Endodermal cell (in vitro differentiated cells): ENCODE measurements at regions not wholly inside any gene's neighbourhood (a gene's known extent, or its start where the extent isn't known, plus 50 kb on each side); places are given as distances from the start of the nearest gene placed in this dataset.

ENCODE experiments used
- DNase-seq: peaks from one replicate; pipeline ENCODE4 v3.0.0-alpha.2; 2017
- H3K27ac ChIP-seq: 2 replicates; pipeline ENCODE4 v1.5.1; 2013; ENCODE audit warnings: mild to moderate bottlenecking, low read depth, low read length, moderate library complexity
- H3K27me3 ChIP-seq: 2 replicates; pipeline ENCODE4 v1.6.1; 2013; ENCODE audit warnings: mild to moderate bottlenecking, low read length, moderate library complexity; ENCODE audit not compliant: insufficient read depth, control insufficient read depth, poor library complexity, severe bottlenecking
- H3K36me3 ChIP-seq: 2 replicates; pipeline ENCODE4 v1.7.0; 2013; ENCODE audit warnings: mild to moderate bottlenecking, low read length, moderate library complexity; ENCODE audit not compliant: control insufficient read depth, insufficient read depth
- H3K4me1 ChIP-seq: one replicate; pipeline ENCODE4 v1.7.0; 2013; ENCODE audit warnings: low read length; ENCODE audit not compliant: control insufficient read depth, insufficient read depth
- H3K4me3 ChIP-seq: 2 replicates; pipeline ENCODE4 v1.5.1; 2013; ENCODE audit warnings: mild to moderate bottlenecking, low read length, moderate library complexity
- H3K9ac ChIP-seq: 2 replicates; pipeline ENCODE4 v1.6.1; 2013; ENCODE audit warnings: mild to moderate bottlenecking, low read length, moderate library complexity; ENCODE audit not compliant: poor library complexity, severe bottlenecking; ENCODE audit errors: extremely low read depth
- H3K9me3 ChIP-seq: 2 replicates; pipeline ENCODE4 v1.6.1; 2013; ENCODE audit warnings: mild to moderate bottlenecking, low read length, moderate library complexity; ENCODE audit not compliant: control insufficient read depth
- H3K27ac Mint-ChIP-seq: 2 replicates; pipeline ENCODE4 v1.8.0; 2020; ENCODE audit warnings: mixed read lengths
- H3K27me3 Mint-ChIP-seq: 2 replicates; pipeline ENCODE4 v1.8.0; 2021; ENCODE audit warnings: mild to moderate bottlenecking, mixed read lengths; ENCODE audit not compliant: insufficient read depth
- H3K36me3 Mint-ChIP-seq: 2 replicates; pipeline ENCODE4 v1.8.0; 2020; ENCODE audit warnings: low read depth, mixed read lengths
- H3K4me1 Mint-ChIP-seq: 2 replicates; pipeline ENCODE4 v1.8.0; 2020; ENCODE audit warnings: mixed read lengths
- H3K4me3 Mint-ChIP-seq: 2 replicates; pipeline ENCODE4 v1.8.0; 2020; ENCODE audit warnings: mild to moderate bottlenecking, moderate library complexity, mixed read lengths
- H3K9me3 Mint-ChIP-seq: 2 replicates; pipeline ENCODE4 v1.8.0; 2020; ENCODE audit warnings: mild to moderate bottlenecking, mixed read lengths
- WGBS, 2 experiments: methylation state at CpG; one replicate each; pipeline versions ENCODE4 v1.1.5 to v1.1.7; 2013; ENCODE audit warnings: missing lambda C conversion rate in 2 of 2, mixed read lengths in 1 of 2; ENCODE audit not compliant: insufficient coverage in 1 of 2, insufficient read length in 1 of 2; 5-methylcytosine and 5-hydroxymethylcytosine counted together
- TF ChIP-seq, protein P1 (sequence below): fragments of 200-600 bp; sonication (generic); conservative IDR thresholded peaks from 2 replicates; pipeline ENCODE4 v1.5.0; 2021; ENCODE audit warnings: antibody characterized with exemption, mild to moderate bottlenecking

GRCh38 chr2:145573608-145574007 is 1053.7 kb upstream of the ZEB2 start:
- no peaks in the 10 kb centered on the region for H3K9me3 ChIP-seq
- no peaks in the 10 kb centered on the region for H3K36me3 ChIP-seq
- 96% methylated on average over 3 to 5 of the region's 5 CpGs for WGBS, 2 experiments
- H3K9ac ChIP-seq = no peak overlapping the region
- H3K27ac ChIP-seq = no peak overlapping the region
- no peaks in the 10 kb centered on the region for H3K27me3 Mint-ChIP-seq
- H3K4me3 ChIP-seq = no peak overlapping the region
- H3K4me1 ChIP-seq = no peaks in the 10 kb centered on the region
- H3K36me3 Mint-ChIP-seq = no peaks in the 10 kb centered on the region
- H3K27me3 ChIP-seq = no peaks in the 10 kb centered on the region
- no peaks in the 10 kb centered on the region for H3K4me1 Mint-ChIP-seq
- DNase-seq = no peak
- no peak overlapping the region for H3K4me3 Mint-ChIP-seq
- TF ChIP-seq, protein P1, sequence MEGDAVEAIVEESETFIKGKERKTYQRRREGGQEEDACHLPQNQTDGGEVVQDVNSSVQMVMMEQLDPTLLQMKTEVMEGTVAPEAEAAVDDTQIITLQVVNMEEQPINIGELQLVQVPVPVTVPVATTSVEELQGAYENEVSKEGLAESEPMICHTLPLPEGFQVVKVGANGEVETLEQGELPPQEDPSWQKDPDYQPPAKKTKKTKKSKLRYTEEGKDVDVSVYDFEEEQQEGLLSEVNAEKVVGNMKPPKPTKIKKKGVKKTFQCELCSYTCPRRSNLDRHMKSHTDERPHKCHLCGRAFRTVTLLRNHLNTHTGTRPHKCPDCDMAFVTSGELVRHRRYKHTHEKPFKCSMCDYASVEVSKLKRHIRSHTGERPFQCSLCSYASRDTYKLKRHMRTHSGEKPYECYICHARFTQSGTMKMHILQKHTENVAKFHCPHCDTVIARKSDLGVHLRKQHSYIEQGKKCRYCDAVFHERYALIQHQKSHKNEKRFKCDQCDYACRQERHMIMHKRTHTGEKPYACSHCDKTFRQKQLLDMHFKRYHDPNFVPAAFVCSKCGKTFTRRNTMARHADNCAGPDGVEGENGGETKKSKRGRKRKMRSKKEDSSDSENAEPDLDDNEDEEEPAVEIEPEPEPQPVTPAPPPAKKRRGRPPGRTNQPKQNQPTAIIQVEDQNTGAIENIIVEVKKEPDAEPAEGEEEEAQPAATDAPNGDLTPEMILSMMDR = no peak
- no peak overlapping the region for H3K27ac Mint-ChIP-seq
- H3K9me3 Mint-ChIP-seq = no peaks in the 10 kb centered on the region

- no peaks in the 10 kb centered on the region for H3K27me3 ChIP-seq
- H3K27me3 Mint-ChIP-seq = no peaks in the 10 kb centered on the region
- no peaks in the 10 kb centered on the region for H3K36me3 Mint-ChIP-seq
- H3K27ac ChIP-seq = no peak overlapping the region
- no peaks in the 10 kb centered on the region for H3K36me3 ChIP-seq
- H3K4me1 ChIP-seq = no peaks in the 10 kb centered on the region
- DNase-seq = no peak
- TF ChIP-seq, protein P1 = no peak
- H3K9ac ChIP-seq = no peak overlapping the region
- no peak overlapping the region for H3K27ac Mint-ChIP-seq
- no peak overlapping the region for H3K4me3 ChIP-seq
- H3K4me1 Mint-ChIP-seq = no peaks in the 10 kb centered on the region
- H3K9me3 Mint-ChIP-seq = no peaks in the 10 kb centered on the region
- H3K4me3 Mint-ChIP-seq = no peak overlapping the region
- no peaks in the 10 kb centered on the region for H3K9me3 ChIP-seq
Observed at GRCh38 chr2:145572238-145572637, 1052.3 kb upstream of the ZEB2 start.

DNA sequence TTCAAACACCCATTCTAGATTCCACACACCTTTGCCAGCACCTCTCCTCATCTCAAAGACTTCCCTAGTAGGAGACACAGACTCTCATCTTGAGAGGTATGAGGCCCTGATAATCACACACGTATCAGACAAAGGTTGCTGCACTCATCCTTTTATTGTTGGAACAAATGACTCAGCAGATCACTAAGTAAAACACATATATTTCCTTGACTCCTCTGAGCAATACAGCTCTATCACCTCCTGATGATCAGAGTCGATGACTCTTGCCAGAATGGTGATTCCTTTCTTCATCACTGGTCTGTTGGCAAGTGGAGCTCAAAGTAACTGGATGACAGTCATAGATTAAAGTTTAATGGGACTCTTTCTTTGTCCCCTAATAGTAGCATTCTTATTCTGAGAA is 1049.2 kb upstream of the ZEB2 start:
- no peak overlapping the region for H3K9ac ChIP-seq
- H3K27me3 ChIP-seq = no peaks in the 10 kb centered on the region
- TF ChIP-seq, protein P1 = no peak
- H3K27ac ChIP-seq = no peak overlapping the region
- Mint-ChIP-seq H3K36me3 (no peaks in the 10 kb centered on the region), H3K27me3 (no peaks in the 10 kb centered on the region), H3K27ac (no peak overlapping the region), H3K4me1 (peaks cover 2% of the 10 kb centered on the region), H3K4me3 (no peak overlapping the region), H3K9me3 (no peaks in the 10 kb centered on the region)
- no peaks in the 10 kb centered on the region for H3K9me3 ChIP-seq
- H3K4me3 ChIP-seq = no peak overlapping the region
- no peak for DNase-seq
- 89 to 100% methylated on average over 1 to 2 of the region's 2 CpGs for whole genome bisulfite sequencing, 2 experiments
- H3K4me1 ChIP-seq = no peaks in the 10 kb centered on the region
- H3K36me3 ChIP-seq = no peaks in the 10 kb centered on the region
